ENCODE measurements at regions not wholly inside any gene's neighbourhood (a gene's known extent, or its start where the extent isn't known, plus 50 kb on each side); places are given as distances from the start of the nearest gene placed in this dataset.

DNA sequence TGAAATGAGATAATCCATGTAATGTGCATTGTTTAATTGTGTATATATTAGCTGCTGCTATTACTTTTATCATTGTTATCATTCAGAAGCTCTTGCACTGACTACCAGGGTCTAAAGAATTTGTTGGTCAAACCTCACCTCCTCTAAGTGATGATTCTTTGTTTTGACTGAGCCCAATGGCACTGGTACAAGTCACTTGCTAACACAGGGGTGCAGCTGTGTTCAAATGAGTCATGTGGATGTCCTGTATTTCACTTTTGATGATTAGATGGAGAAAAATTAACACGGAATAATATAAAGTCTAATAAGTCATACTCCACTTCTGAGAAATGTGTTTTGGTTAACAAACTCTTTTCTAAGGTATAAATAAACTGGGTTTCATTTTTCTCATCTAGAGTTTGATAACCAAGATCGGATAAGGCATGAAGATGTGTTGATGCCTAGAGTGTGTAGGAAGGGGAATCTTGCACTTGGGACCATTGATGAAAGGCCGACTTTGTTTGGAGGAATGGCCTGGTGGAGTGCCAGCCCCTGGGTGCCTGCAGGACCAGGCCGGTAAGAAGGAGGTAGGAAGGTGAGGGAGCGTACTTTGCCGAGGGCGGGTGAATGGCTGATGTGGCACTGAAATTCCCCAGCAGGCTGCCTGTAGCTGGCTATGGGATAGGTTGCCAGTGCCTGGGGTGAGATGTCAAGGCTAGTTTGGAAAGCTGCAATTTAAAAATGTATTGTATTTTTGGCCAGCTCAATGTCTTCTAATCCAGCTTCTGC lies 244.7 kb upstream of the ZPLD1 start:
- DNase-seq: no peak

DNA sequence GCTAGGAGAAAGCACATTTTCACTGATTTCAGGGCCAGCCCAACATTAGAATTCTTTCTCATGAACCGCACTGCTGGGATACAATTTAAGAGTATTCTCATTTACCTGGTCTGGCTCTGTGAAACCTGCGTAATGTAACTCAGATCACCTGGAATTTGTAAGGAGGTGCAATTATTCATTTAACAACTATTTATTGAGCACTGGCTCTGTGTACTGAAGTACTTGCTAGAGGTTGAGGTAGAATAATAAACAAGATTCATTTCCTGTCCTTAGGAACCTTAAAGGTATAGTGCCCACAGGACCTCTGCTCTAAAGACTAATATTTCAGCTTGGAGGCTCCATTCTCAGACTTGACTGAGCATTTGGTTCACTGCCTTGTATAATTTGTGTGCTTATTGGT lies 242.2 kb upstream of the ZPLD1 start:
- DNase-seq: no peak

DNA sequence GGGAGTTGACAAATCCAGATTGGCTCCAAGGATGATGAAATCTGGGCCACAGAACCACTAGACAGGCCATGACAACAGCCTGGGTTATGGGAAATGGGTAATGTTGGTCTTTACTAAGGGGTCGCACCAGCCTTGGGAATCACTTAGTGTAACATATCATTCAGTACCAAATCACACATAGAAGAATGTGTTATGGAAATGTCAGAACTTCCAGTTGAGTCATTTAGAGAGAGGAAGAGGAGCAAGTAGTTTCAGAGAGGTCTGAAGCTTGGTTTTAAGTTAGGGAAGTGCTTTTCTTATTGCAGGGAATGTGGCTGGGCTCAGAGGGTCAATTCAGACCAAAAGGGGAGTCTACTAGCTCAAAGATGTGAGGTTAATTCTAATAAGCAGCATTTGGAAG lies 241.6 kb upstream of the ZPLD1 start:
- no peak for DNase-seq

DNA sequence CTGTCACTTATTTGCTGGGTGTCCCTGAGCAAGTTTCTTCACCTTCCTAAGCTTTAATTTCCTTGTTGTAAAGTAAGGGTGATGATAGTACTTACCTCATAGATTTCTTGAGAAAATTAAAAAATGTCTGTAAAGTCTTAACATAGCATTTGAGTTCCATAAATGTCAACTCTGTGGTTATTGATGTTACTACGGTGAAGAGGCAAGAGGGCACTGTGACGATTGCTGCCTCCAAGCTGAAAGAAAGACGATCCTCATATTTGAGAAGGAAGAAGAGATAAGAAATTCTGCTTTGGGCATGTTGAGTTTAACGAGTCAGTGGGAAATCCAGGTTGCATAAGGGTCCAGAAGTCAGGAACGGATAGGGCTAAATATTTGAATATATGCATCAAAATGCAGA lies 240.8 kb upstream of the ZPLD1 start:
- no peak for DNase-seq

DNA sequence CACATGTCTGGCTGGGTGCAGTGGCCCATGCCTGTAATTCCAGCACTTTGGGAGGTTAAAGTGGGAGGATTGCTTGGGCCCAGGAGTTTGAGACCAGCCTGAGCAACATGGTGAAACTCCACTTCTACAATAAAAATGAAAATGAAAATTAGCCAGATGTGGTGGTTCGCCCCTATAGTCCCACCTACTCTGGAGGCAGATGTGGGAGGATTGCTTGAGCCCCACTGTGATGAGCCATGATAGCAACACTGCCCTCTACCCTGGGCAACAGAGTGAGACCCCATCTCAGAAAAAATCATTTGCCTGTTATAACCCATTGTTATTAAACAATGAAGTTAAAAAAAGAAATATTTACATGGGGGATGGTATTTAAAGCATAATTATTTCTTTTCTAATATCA lies 240.1 kb upstream of the ZPLD1 start:
- no peak for DNase-seq

DNA sequence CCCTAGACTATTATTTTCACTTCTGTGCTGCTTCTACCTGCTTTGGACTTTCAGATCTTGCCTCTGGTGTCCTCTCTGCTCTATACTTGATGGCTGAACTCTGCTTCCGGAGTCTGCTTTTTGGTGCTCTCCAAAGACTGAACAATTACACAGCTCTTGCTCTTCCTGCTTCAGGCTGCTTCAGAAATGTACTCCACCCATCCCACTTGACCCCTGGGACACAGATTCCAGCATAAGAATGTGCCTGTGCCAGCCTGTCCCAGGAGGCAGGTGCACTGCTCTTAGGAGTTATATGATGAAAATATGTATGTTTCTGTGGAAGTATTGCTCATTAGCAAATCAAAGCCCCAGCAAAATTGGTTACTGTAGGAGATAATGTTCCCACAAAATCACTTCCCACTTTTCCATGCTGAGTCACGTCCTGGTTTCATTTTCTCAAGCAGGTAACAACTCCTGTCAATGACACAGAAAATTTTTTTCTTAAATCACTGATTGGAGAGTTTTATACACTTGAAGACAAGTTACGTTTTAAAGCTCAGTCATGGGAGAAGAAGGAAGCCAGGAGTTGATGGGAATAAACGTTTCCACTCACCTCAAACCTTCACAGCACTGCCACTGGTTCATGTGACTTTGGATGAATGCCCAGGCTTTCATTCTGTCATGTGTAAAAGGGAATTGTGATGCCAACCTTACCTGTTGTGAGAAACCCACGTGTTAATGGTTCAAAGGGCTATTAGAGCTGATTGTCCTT lies 239.4 kb upstream of the ZPLD1 start:
- no peak for DNase-seq

DNA sequence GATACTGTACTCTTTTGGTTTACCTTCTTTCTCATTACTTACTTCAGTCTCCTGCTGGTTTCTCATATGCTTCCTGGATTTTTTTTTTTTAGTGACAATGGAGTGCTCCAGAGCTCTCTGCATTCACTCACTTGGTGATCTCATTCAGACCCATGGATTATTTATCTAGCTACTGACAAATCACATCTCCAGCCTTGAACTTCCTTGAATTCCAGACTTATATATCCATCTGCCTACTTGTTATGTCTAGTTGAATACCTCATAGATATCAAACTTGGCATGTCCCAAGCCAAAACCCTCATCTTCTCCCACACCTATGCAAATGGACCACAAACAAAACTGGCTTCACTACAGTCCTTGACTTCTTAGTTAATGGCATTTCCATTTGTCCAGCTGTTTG lies 234.7 kb upstream of the ZPLD1 start:
- no peak for DNase-seq

DNA sequence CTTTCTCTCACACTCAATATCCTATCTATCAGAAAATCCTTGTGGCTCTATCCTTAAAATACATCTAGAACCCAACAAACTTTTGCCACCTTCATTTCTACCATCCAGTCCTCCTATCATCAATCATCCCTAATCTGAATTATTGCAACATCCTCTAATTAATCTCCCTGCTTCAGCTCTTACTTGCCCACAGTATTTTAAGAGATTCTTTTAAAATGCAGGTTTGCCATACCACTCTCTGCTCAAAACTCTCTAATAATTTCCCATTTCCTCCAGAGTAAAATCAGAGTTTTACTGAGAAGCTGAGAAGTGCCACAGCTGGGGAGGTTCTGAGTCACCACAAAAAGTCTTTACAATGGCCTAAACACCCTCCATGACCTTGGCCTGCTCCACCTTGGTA lies 234.3 kb upstream of the ZPLD1 start:
- no peak for DNase-seq

DNA sequence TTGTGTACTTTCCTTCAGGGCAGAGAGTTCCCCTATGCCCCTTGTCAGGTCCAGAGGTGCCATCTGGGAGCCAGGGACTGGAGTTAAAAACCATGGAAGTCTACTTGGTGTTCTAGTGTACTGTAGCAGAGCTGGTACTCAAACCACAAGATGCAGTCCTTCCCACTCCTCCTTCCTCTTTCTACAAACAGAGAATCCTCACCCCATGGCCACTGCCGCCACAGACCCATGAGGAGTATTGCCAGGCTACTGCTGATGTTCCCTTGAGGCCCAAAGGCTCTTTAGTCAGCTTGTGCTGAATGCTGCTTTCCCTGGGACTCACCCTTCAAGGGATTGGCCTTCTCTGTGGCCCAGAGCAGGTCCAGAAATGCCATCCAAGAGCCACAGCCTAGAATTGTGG lies 229.2 kb upstream of the ZPLD1 start:
- DNase-seq: no peak

DNA sequence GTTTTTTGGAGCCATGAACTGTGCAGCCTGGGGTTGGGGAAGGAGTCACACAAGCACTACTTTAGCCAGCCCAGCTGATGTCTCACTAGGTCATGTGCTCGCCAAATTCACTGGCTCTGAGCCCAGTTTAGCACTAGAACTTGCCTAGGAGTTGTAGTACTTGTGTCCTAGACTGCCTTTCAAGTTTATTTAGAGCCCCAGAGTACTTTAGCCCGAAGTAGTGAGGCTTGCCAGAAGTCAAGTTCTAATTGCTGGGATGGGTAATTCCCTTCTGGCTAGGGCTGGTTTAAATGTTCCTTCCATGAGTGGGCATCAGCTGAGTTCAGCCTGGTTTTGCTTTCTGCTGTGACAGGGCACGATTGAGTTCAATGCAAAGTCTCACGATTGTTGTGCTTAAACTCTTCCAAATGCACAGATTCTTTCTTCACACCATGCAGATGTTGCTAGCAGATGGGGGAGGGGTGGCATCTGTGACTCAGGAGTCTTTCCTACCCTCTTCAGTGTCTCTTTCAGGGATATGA lies 228.2 kb upstream of the ZPLD1 start:
- no peak for DNase-seq

DNA sequence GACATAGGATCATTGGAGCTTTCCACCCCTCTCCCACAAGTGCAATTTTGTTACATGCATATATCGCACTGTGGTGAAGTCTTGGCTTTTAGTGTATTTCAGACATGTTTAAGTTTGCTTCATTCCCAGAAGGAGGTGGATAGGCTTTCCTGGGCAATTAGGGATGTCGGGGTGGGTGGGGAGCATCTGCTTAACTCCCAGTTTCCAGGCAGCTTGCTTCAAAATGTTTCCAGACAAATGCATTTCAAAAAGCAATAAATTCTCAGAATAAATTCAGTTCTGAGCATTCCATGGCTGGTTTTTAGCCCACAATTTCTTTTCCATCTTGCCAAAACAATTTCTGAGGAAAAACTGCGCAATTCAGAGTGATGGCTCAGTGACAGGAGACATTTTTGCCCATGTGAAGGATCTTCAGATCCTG lies 227.7 kb upstream of the ZPLD1 start:
- no peak for DNase-seq

DNA sequence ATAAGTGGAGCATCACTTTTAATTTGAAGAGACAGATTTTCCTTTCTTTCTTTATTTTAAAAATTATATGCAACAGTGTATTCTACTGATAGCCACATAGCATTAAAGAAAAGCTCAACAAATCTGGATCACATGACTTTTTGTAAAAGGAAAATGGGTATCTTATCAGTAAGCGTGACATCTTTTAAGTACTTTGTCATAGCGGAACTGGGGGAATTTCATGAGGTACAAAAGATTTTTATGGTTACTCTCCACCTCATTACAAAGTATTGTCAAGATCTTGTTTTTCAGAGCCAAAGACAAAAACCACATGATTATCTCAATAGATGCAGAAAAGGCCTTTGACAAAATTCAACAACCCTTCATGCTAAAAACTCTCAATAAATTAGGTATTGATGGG lies 219.6 kb upstream of the ZPLD1 start:
- DNase-seq: no peak

DNA sequence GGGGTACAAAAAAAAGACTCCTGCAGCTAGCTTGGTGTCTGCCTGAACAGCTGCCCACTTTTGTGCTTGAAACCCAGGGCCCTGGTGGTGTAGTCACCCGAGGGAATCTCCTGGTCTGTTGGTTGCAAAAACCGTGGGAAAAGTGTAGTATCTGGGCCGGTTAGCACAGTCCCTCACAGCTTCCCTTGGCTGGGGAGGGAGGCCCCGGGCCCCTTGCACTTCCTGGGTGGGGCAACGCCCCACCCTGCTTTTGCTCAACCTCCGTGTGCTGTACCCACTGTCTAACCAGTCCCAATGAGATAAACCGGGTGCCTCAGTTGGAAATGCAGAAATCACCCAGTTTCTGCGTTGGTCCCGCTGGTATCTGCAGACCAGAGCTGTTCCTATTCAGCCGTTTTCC lies 211.7 kb upstream of the ZPLD1 start:
- DNase-seq: no peak

DNA sequence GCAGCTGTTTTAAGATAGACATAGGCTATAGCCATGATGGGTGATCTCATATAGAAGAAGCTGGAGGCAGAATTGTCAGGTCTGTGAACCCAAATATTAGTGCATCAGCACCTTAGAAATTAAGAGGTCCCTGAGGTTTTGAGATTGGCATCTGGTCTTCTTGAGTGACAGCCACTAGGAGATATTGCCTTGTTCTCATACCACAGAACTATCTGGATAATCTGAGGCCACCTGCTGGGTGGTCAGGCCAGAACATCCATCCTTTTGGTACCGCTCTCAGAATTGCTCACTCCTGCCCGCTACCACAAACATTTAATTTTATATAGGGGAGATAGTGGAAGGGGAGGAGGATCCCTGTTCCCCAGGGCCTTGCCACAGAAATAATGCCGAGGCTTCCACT lies 210.6 kb upstream of the ZPLD1 start:
- DNase-seq: peak in 1 of 2 experiments; percentile 18

DNA sequence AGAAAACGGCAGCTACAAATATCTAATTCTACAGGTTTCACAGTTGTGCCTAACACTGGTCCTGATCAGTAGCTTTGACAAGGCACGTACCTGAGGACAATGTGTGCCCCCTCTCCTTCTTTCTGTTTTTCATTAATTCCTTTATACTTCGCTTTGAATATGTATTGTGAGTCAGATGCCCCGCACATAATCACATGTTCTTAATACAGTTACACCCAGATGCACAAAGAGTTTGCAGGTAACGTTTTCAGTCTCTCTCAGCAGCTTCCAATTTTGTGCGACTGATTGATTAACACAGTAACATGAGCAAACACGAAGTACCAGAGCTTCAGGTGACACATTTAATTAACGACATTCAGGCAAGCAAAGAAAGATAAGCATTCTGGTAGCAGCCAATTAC lies 209.8 kb upstream of the ZPLD1 start:
- no peak for DNase-seq

DNA sequence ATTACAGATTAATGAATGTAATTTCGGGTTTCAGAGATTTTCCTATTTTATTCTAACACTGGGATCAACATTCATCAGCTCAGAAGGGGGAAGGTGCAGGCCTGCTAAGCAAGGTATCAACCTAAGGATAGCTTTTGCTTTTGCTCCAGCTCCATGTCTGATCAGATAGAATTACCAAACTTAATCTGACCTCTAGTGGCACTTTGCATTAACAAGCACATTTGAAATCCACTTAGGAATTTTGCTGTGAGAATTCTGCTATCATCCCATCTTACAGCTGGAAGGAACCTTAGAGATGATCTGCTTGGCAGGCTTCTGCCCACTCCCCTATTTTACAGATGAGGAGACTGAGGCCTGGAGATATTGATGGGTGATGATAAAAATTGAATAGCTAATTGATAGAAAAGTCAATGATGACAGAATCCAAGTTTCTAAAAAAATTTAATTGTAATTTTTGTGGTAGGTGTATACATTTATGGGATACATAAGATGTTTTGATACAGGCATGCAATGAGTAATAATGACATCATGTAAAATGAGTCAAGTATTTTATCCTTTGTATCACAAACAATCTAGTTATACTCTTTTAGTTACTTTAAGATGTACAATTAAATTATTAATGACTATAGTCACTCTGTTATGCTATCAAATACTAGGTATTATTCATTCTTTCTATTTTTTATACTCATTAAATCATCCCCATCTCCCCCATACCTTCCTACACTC lies 209.2 kb upstream of the ZPLD1 start:
- peak; percentile 22 to 78 for DNase-seq

DNA sequence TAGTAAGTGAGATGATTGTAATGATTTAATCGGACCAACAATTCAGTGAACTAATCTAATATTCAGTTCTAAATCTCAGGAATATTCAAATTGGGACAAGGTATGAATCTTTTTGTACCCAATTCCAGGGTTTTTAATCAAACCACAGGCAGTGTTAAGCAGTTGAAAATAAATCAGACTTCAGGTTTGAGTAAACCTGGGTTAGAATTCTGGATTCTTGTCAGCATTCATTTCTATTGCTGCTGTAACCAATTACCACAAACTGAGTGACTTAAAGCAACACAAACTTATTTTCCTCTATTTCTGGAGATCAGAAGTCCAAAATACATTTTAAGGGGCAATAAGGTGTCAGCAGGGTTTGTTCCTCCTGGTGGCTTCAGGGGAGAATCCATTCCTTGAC lies 208.4 kb upstream of the ZPLD1 start:
- no peak for DNase-seq

DNA sequence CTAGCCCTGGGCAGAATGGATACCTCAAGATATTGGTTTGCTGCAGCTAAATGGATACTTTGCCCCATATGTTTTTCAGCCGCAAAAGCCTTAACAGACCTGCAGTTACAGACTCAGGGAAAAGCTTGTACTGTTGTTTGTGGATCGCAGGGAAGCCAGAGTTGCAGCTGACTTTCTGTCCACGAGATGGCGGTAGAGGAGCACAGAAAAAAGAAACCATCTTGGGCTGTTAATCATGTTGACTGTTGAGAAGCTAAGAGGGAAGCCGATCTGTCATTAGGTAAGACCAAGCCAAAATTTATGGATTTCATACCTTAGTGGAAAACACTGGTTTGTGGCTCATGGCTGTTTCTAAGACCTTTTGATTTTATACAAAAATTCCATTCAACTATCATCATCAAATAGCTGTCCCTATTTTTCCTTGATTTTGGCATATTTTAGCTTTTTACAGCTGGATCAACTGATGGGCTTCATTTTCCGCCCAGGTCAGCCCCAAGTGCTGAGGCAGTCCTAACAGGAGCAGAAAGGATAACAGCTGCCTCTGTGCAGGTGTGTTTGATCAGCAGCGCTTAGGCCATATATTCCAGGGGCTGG lies 205.7 kb upstream of the ZPLD1 start:
- DNase-seq: peak; percentile 17 to 66

DNA sequence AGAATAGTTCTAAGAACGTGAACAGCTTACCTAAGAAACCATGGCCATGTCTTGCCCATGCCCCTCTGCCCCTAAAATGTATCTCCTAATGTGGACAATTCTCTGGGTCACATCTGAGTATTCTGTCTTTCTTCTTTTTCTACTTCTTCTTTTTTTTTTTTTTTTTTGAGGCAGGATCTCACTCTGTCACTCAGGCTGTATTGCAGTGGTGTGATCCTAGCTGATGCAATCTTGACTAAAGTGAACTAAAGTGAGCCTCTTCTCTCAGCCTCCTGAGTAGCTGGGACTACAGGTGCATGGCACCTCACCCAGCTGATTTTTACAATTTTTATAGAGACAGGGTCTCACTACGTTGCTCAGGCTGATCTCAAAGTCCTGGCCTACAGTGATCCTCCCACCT lies 204.8 kb upstream of the ZPLD1 start:
- no peak for DNase-seq

DNA sequence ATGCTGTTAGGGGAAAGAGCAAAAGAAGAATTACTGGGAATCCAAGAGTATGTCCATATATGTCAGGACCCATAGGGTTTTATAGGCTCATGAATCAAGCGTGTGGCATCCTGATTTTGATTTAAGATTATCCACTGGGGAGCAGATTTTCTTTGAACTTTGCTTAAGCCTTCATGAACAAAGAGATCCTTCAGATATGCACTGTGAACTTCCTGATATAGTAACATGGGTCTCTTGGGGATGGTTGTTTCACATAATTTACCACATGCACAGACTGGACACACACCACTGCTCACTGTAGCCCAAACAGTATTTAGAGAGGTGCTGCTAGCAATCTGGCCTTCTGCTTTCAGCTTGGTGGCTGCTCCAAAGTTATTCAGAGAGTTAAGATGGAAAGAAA lies 200.9 kb upstream of the ZPLD1 start:
- no peak for DNase-seq

DNA sequence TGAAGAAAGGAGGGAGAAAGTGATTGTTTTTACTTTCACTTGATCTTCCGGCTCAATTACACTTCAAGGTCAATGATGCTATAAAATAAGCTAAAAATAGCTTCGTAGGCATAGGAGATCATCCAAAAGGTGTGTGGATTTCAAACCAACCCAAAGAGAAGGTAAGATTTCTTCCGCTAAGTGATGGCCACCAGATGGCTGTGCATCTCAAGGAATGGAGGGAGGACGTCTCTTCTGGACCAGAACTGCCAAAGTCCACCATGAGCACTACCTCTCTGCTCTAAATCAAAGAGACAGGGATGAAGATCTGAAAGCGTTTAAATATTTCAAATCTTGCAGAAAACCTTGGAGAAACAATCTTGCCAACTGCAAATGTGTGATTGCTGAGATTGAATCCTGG lies 199.1 kb upstream of the ZPLD1 start:
- peak in 1 of 2 experiments; percentile 3 for DNase-seq

DNA sequence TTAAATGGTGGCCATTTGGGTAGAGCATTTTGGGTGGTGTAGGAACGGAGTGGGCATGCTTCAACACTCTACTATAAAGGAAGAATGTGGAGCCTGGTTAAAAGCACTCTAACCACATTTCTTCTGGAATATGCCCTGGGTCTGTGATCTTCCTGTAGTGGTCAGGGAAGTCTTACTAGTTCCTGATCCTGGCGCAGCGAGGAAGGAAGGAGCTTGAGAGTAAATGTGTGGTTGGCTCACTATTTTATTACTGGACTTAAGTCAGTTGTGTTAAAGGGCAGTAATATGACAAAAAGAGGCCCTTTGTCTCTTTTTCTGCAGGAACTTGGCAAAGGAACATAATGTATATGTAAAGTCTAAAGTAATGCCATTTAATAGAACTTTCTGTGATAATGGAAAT lies 197.6 kb upstream of the ZPLD1 start:
- no peak for DNase-seq

DNA sequence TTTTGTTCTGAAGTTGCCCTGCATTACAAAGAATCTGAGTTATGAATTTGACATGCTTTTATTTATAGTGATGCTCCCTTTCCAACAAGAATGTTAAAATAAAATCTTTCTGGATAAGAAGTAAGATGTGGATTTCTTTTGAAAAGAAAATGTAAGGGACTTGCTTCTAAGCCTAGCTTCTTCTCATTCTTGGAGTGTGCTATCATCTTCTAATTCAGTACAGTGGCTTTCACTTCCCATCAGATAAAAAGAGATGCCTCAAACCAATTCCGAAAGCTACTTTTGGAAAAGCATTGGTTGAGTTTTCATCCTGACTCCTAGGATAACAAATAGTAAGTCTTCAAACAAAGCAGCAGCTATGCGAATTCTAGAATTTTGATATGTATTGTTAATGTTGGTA lies 197.0 kb upstream of the ZPLD1 start:
- DNase-seq: no peak

Data from SW 1271 (cell line).